IMR-90 (cell line): ENCODE measurements at regions not wholly inside any gene's neighbourhood (a gene's known extent, or its start where the extent isn't known, plus 50 kb on each side); places are given as distances from the start of the nearest gene placed in this dataset.

Experiments
- ATAC-seq: fragments of 200-7000 bp; cut with Tn5 transposase; 2 replicates; pipeline ENCODE4 v1.9.1; 2020; ENCODE audit warnings: low read depth, mild to moderate bottlenecking, moderate library complexity
- BruUV-seq: library from RNA; stranded (reverse); fragments of 400-500 nt; replicated peaks from 2 replicates; lab custom pipeline; 2021; lab: Mats Ljungman, UMichigan
- CTCF ChIA-PET: fragments of 300-600 bp; formaldehyde crosslinking; extraction: SDS; loops from one replicate; lab custom pipeline; 2021; ENCODE audit warnings: antibody characterized with exemption; lab: Yijun Ruan, JAX
- POLR2A ChIA-PET: fragments of 300-600 bp; sonication (Branson Sonifier 250); formaldehyde crosslinking; loops from one replicate; lab custom pipeline; 2022; ENCODE audit warnings: antibody characterized with exemption; ENCODE audit not compliant: unreplicated experiment; lab: Charles Lee
- DNase-seq: peaks from one replicate; pipeline ENCODE4 v3.0.0; 2013
- H2AFZ ChIP-seq: replicated peaks from 2 replicates; pipeline ENCODE3; 2013; ENCODE audit warnings: low read length, mild to moderate bottlenecking; ENCODE audit not compliant: poor library complexity
- H2AK5ac ChIP-seq: 2 replicates; pipeline ENCODE4 v1.6.1; 2013; ENCODE audit warnings: low read depth, low read length, inconsistent platforms
- H2AK9ac ChIP-seq: replicated peaks from 2 replicates; pipeline ENCODE3; 2013; ENCODE audit warnings: mild to moderate bottlenecking, low read depth, low read length, moderate library complexity; ENCODE audit not compliant: poor library complexity
- H2BK120ac ChIP-seq: 2 replicates; pipeline ENCODE4 v1.6.1; 2013; ENCODE audit warnings: low read depth, low read length, inconsistent platforms
- H2BK15ac ChIP-seq: 3 replicates; pipeline ENCODE4 v1.6.1; 2013; ENCODE audit warnings: low read depth, low read length, inconsistent platforms
- H2BK20ac ChIP-seq: 2 replicates; pipeline ENCODE4 v1.6.1; 2013; ENCODE audit warnings: low read depth, mild to moderate bottlenecking, inconsistent platforms, low read length, moderate library complexity
- H2BK5ac ChIP-seq: 2 replicates; pipeline ENCODE4 v1.6.1; 2013; ENCODE audit warnings: mild to moderate bottlenecking, low read depth, low read length, inconsistent platforms; ENCODE audit not compliant: poor library complexity, severe bottlenecking
- H3K14ac ChIP-seq: replicated peaks from 2 replicates; pipeline ENCODE4 v1.6.1; 2013; ENCODE audit warnings: low read depth, low read length, inconsistent platforms
- H3K18ac ChIP-seq: 2 replicates; pipeline ENCODE4 v1.6.1; 2013; ENCODE audit warnings: low read depth, low read length, control low read depth
- H3K23ac ChIP-seq: 2 replicates; pipeline ENCODE4 v1.6.1; 2013; ENCODE audit warnings: low read depth, low read length, inconsistent platforms
- H3K27ac ChIP-seq: 2 replicates; pipeline ENCODE4 v1.5.1; 2013; ENCODE audit warnings: mild to moderate bottlenecking, control low read depth, low read length; ENCODE audit not compliant: insufficient read depth
- H3K27me3 ChIP-seq: 2 replicates; pipeline ENCODE4 v1.6.1; 2013; ENCODE audit warnings: low read length; ENCODE audit not compliant: control insufficient read depth, insufficient read depth
- H3K36me3 ChIP-seq: 2 replicates; pipeline ENCODE4 v1.6.1; 2013; ENCODE audit warnings: low read length, mixed read lengths; ENCODE audit not compliant: control insufficient read depth, insufficient read depth
- H3K4ac ChIP-seq: 2 replicates; pipeline ENCODE4 v1.6.1; 2013; ENCODE audit warnings: low read depth, low read length, inconsistent platforms
- H3K4me1 ChIP-seq: 2 replicates; pipeline ENCODE4 v1.6.1; 2013; ENCODE audit warnings: low read length, mixed read lengths; ENCODE audit not compliant: control insufficient read depth, insufficient read depth
- H3K4me2 ChIP-seq: 2 replicates; pipeline ENCODE4 v1.6.1; 2013; ENCODE audit warnings: low read depth, mild to moderate bottlenecking, control low read depth, low read length, moderate library complexity
- H3K4me3 ChIP-seq: 2 replicates; pipeline ENCODE4 v1.5.1; 2013; ENCODE audit warnings: low read depth, mild to moderate bottlenecking, control low read depth, low read length, moderate library complexity; ENCODE audit not compliant: insufficient read depth
- H3K56ac ChIP-seq: 2 replicates; pipeline ENCODE4 v1.6.1; 2013; ENCODE audit warnings: low read length, inconsistent platforms; ENCODE audit not compliant: insufficient read depth; ENCODE audit errors: extremely low read depth
- H3K79me1 ChIP-seq, 2 experiments: 2 replicates each; pipeline ENCODE4 v1.6.1; 2013; ENCODE audit warnings: low read length in 2 of 2, inconsistent platforms in 1 of 2, low read depth in 1 of 2
- H3K9ac ChIP-seq: 2 replicates; pipeline ENCODE4 v1.6.1; 2013; ENCODE audit warnings: low read depth, low read length, control low read depth
- H3K9me1 ChIP-seq: 2 replicates; pipeline ENCODE4 v1.6.1; 2013; ENCODE audit warnings: low read length, inconsistent platforms; ENCODE audit not compliant: insufficient read depth
- H3K9me3 ChIP-seq: 2 replicates; pipeline ENCODE4 v1.6.1; 2013; ENCODE audit warnings: low read length; ENCODE audit not compliant: control insufficient read depth, insufficient read depth
- H4K20me1 ChIP-seq: 2 replicates; pipeline ENCODE4 v1.6.1; 2013; ENCODE audit warnings: low read length, inconsistent platforms; ENCODE audit not compliant: insufficient read depth
- H4K5ac ChIP-seq: 2 replicates; pipeline ENCODE4 v1.6.1; 2013; ENCODE audit warnings: mild to moderate bottlenecking, low read depth, low read length, control low read depth
- H4K8ac ChIP-seq, 2 experiments: 2 replicates each; pipeline ENCODE4 v1.6.1; 2013; ENCODE audit warnings: low read depth in 2 of 2, low read length in 2 of 2, control low read depth in 1 of 2, inconsistent platforms in 1 of 2
- H4K91ac ChIP-seq: 2 replicates; pipeline ENCODE4 v1.6.1; 2013; ENCODE audit warnings: low read depth, low read length, inconsistent platforms; ENCODE audit not compliant: insufficient read depth
- BHLHE40 ChIP-seq: fragments of 150-350 bp; IDR thresholded peaks from 2 replicates; pipeline ENCODE4 v1.6.1; 2016; ENCODE audit warnings: mild to moderate bottlenecking, low read depth, low read length
- CEBPB ChIP-seq: IDR thresholded peaks from 2 replicates; pipeline ENCODE4 v1.6.1; 2012; ENCODE audit warnings: low read depth, low read length, improper control_type of control experiment
- CHD1 ChIP-seq: IDR thresholded peaks from 2 replicates; pipeline ENCODE4 v1.6.1; 2012; ENCODE audit warnings: low read depth, low read length, improper control_type of control experiment
- CTCF ChIP-seq: conservative IDR thresholded peaks from 2 replicates; pipeline ENCODE4 v1.5.1; 2012; ENCODE audit warnings: mild to moderate bottlenecking, low read depth, low read length, improper control_type of control experiment
- MAFK ChIP-seq: IDR thresholded peaks from 2 replicates; pipeline ENCODE4 v1.6.1; 2012; ENCODE audit warnings: low read depth, low read length, improper control_type of control experiment
- MAZ ChIP-seq: IDR thresholded peaks from 2 replicates; pipeline ENCODE4 v1.6.1; 2012; ENCODE audit warnings: low read depth, mild to moderate bottlenecking, low read length, improper control_type of control experiment, moderate library complexity, borderline replicate concordance
- MXI1 ChIP-seq: IDR thresholded peaks from 2 replicates; pipeline ENCODE4 v1.6.1; 2012; ENCODE audit warnings: low read depth, mild to moderate bottlenecking, low read length, moderate library complexity, borderline replicate concordance
- NFE2L2 ChIP-seq: fragments of 150-350 bp; IDR thresholded peaks from 2 replicates; pipeline ENCODE4 v1.6.1; 2016; ENCODE audit warnings: low read depth, mild to moderate bottlenecking, low read length
- POLR2A ChIP-seq: IDR thresholded peaks from 2 replicates; pipeline ENCODE4 v1.6.1; 2012; ENCODE audit warnings: mild to moderate bottlenecking, low read depth, low read length
- RFX5 ChIP-seq: IDR thresholded peaks from 2 replicates; pipeline ENCODE4 v1.8.0; 2012; ENCODE audit warnings: low read depth, mild to moderate bottlenecking, low read length, moderate library complexity
- USF2 ChIP-seq: fragments of 150-350 bp; IDR thresholded peaks from 2 replicates; pipeline ENCODE4 v1.6.1; 2017; ENCODE audit warnings: mild to moderate bottlenecking, antibody characterized with exemption, low read length, low read depth
- WGBS, 2 experiments: methylation state at CpG; one replicate each; pipeline versions ENCODE4 v1.1.5 to v1.1.7; 2013; ENCODE audit warnings: missing lambda C conversion rate in 2 of 2; ENCODE audit not compliant: insufficient read length in 1 of 2; ENCODE audit errors: extremely low coverage in 2 of 2; 5-methylcytosine and 5-hydroxymethylcytosine counted together
- dilution Hi-C: fragments of 300-500 bp; cut with HindIII; formaldehyde crosslinking; loops from one replicate; pipeline ENCODE4 v1.14.3; 2018; ENCODE audit warnings: low sequenced_read_pairs; ENCODE audit not compliant: unreplicated experiment
- in situ Hi-C: fragments of 300-500 bp; cut with MboI; formaldehyde crosslinking; loops from 3 replicates; pipeline ENCODE4 v1.14.3; 2019; ENCODE audit warnings: low sequenced_read_pairs, inconsistent platforms, mixed read lengths
- intact Hi-C: fragments of 100-400 bp; cut with micrococcal nuclease; formaldehyde crosslinking; loops from 2 replicates; pipeline ENCODE4 v1.10.0; 2022

GRCh38 chr18:43964666-43965065 is 687.4 kb upstream of the SYT4 start:
- no peak for ATAC-seq
- intact Hi-C loops (loop anchor here (5.0 kb wide), 1 partner anchor 103 kb away; no protein-coding TSS in a partner anchor), dilution Hi-C loops (no loop called here)

More at GRCh38 chr18:43964666-43965065, 687.4 kb upstream of the SYT4 start:
- ChIA-PET CTCF (no interaction called here), POLR2A (no interaction called here)
- H3K27ac ChIP-seq: no peak overlapping the region
- H3K4me2 ChIP-seq: no peak overlapping the region
- H3K9me1 ChIP-seq: no peaks in the 10 kb centered on the region
- H4K5ac ChIP-seq: no peak overlapping the region
- no peak overlapping the region for H2BK5ac ChIP-seq
- H4K8ac ChIP-seq: no peak overlapping the region
- TF ChIP-seq RFX5: no peak
- no peak for TF ChIP-seq USF2
- TF ChIP-seq CTCF: no peak
- no peak for TF ChIP-seq CEBPB
- no peak for TF ChIP-seq BHLHE40
- no peak for TF ChIP-seq POLR2A
- TF ChIP-seq NFE2L2: no peak
- TF ChIP-seq MXI1: no peak
- TF ChIP-seq CHD1: no peak
- TF ChIP-seq MAFK: no peak
- no peak for TF ChIP-seq MAZ
- no peak overlapping the region for H3K9ac ChIP-seq
- H3K9me3 ChIP-seq: no peaks in the 10 kb centered on the region
- no peaks in the 10 kb centered on the region for H4K20me1 ChIP-seq
- no TSS peak for BruUV-seq
- H2AFZ ChIP-seq: no peak overlapping the region
- in situ Hi-C loops: no loop called here
- no peaks in the 10 kb centered on the region for H3K79me1 ChIP-seq
- H3K36me3 ChIP-seq: no peaks in the 10 kb centered on the region
- H2BK120ac ChIP-seq: no peak overlapping the region
- WGBS, 2 experiments: no CpG with 5 or more reads among the region's 1 CpG
- no peak overlapping the region for H3K14ac ChIP-seq
- no peak overlapping the region for H3K18ac ChIP-seq
- H3K27me3 ChIP-seq: no peaks in the 10 kb centered on the region
- no peak overlapping the region for H3K4me3 ChIP-seq
- DNase-seq: no peak
- no peak overlapping the region for H2AK9ac ChIP-seq
- H3K56ac ChIP-seq: no peak overlapping the region
- H3K4me1 ChIP-seq: no peaks in the 10 kb centered on the region
- no peak overlapping the region for H2BK20ac ChIP-seq
- H2BK15ac ChIP-seq: no peak overlapping the region
- no peak overlapping the region for H2AK5ac ChIP-seq
- no peak overlapping the region for H3K4ac ChIP-seq
- no peak overlapping the region for H4K91ac ChIP-seq
- no peak overlapping the region for H3K23ac ChIP-seq
